ENCODE measurements at regions not wholly inside any gene's neighbourhood (a gene's known extent, or its start where the extent isn't known, plus 50 kb on each side); places are given as distances from the start of the nearest gene placed in this dataset.

GRCh38 chr2:168345601-168346000 is 98.2 kb upstream of the STK39 start:
- TF ChIP-seq ISL1 (CRISPR knock-in tag; IDR thresholded peaks at IDR 0.05): no peak
- no peak for TF ChIP-seq POU6F1 (CRISPR knock-in tag; IDR thresholded peaks at IDR 0.05; ENCODE audit: borderline replicate concordance, low read depth)
- TF ChIP-seq CSRNP3 (CRISPR knock-in tag; IDR thresholded peaks at IDR 0.05): no peak
- TF ChIP-seq ZNF565 (CRISPR knock-in tag; conservative IDR thresholded peaks at IDR 0.05; ENCODE audit: low read depth): no peak
- TF ChIP-seq ZNF8 (CRISPR knock-in tag; IDR thresholded peaks at IDR 0.05): no peak
- no peak for TF ChIP-seq CSDC2 (CRISPR knock-in tag; IDR thresholded peaks at IDR 0.05)
- TF ChIP-seq ZFP30 (CRISPR knock-in tag; IDR thresholded peaks at IDR 0.05): no peak
- no peak for TF ChIP-seq BACH2 (CRISPR knock-in tag; IDR thresholded peaks at IDR 0.05; ENCODE audit: borderline replicate concordance)
- TF ChIP-seq ESRRG (CRISPR knock-in tag; IDR thresholded peaks at IDR 0.05): no peak
- TF ChIP-seq RARB (CRISPR knock-in tag; IDR thresholded peaks at IDR 0.05): no peak
- TF ChIP-seq ZNF70 (CRISPR knock-in tag; IDR thresholded peaks at IDR 0.05): no peak
- TF ChIP-seq OSR1 (CRISPR knock-in tag; IDR thresholded peaks at IDR 0.05): no peak
- TF ChIP-seq ZFP3 (CRISPR knock-in tag; IDR thresholded peaks at IDR 0.05): no peak
- TF ChIP-seq TCF4 (CRISPR knock-in tag; IDR thresholded peaks at IDR 0.05; ENCODE audit: borderline replicate concordance): no peak
- TF ChIP-seq CREB5 (CRISPR knock-in tag; IDR thresholded peaks at IDR 0.05; ENCODE audit: low read depth): no peak
- ATAC-seq: no peak

- ATAC-seq: peak; percentile 91
These were observed 99.5 kb upstream of the STK39 start for GRCh38 chr2:168346725-168347477.

More at GRCh38 chr2:168346725-168347477, 99.5 kb upstream of the STK39 start:
- TF ChIP-seq CSRNP3 (CRISPR knock-in tag; IDR thresholded peaks at IDR 0.05) (no peak), PATZ1 (CRISPR knock-in tag; IDR thresholded peaks at IDR 0.05; ENCODE audit: borderline replicate concordance) (no peak), ZNF70 (CRISPR knock-in tag; IDR thresholded peaks at IDR 0.05) (no peak), CREB5 (CRISPR knock-in tag; IDR thresholded peaks at IDR 0.05; ENCODE audit: low read depth) (no peak), ZNF565 (CRISPR knock-in tag; conservative IDR thresholded peaks at IDR 0.05; ENCODE audit: low read depth) (no peak), ARNTL (CRISPR knock-in tag; IDR thresholded peaks at IDR 0.05; ENCODE audit: borderline replicate concordance, low read depth) (no peak), TCF4 (CRISPR knock-in tag; IDR thresholded peaks at IDR 0.05; ENCODE audit: borderline replicate concordance) (no peak), CSDC2 (CRISPR knock-in tag; IDR thresholded peaks at IDR 0.05) (no peak), TOX (CRISPR knock-in tag; IDR thresholded peaks at IDR 0.05; ENCODE audit: borderline replicate concordance) (no peak)
